IMR-90 (cell line): ENCODE measurements at regions not wholly inside any gene's neighbourhood (a gene's known extent, or its start where the extent isn't known, plus 50 kb on each side); places are given as distances from the start of the nearest gene placed in this dataset.

ENCODE experiments used
- ATAC-seq: fragments of 200-7000 bp; cut with Tn5 transposase; 2 replicates; pipeline ENCODE4 v1.9.1; 2020; ENCODE audit warnings: low read depth, mild to moderate bottlenecking, moderate library complexity
- BruUV-seq: library from RNA; stranded (reverse); fragments of 400-500 nt; replicated peaks from 2 replicates; lab custom pipeline; 2021; lab: Mats Ljungman, UMichigan
- CTCF ChIA-PET: fragments of 300-600 bp; formaldehyde crosslinking; extraction: SDS; loops from one replicate; lab custom pipeline; 2021; ENCODE audit warnings: antibody characterized with exemption; lab: Yijun Ruan, JAX
- POLR2A ChIA-PET: fragments of 300-600 bp; sonication (Branson Sonifier 250); formaldehyde crosslinking; loops from one replicate; lab custom pipeline; 2022; ENCODE audit warnings: antibody characterized with exemption; ENCODE audit not compliant: unreplicated experiment; lab: Charles Lee
- DNase-seq: peaks from one replicate; pipeline ENCODE4 v3.0.0; 2013
- H2AFZ ChIP-seq: replicated peaks from 2 replicates; pipeline ENCODE3; 2013; ENCODE audit warnings: low read length, mild to moderate bottlenecking; ENCODE audit not compliant: poor library complexity
- H2AK5ac ChIP-seq: 2 replicates; pipeline ENCODE4 v1.6.1; 2013; ENCODE audit warnings: low read depth, low read length, inconsistent platforms
- H2AK9ac ChIP-seq: replicated peaks from 2 replicates; pipeline ENCODE3; 2013; ENCODE audit warnings: mild to moderate bottlenecking, low read depth, low read length, moderate library complexity; ENCODE audit not compliant: poor library complexity
- H2BK120ac ChIP-seq: 2 replicates; pipeline ENCODE4 v1.6.1; 2013; ENCODE audit warnings: low read depth, low read length, inconsistent platforms
- H2BK15ac ChIP-seq: 3 replicates; pipeline ENCODE4 v1.6.1; 2013; ENCODE audit warnings: low read depth, low read length, inconsistent platforms
- H2BK20ac ChIP-seq: 2 replicates; pipeline ENCODE4 v1.6.1; 2013; ENCODE audit warnings: low read depth, mild to moderate bottlenecking, inconsistent platforms, low read length, moderate library complexity
- H2BK5ac ChIP-seq: 2 replicates; pipeline ENCODE4 v1.6.1; 2013; ENCODE audit warnings: mild to moderate bottlenecking, low read depth, low read length, inconsistent platforms; ENCODE audit not compliant: poor library complexity, severe bottlenecking
- H3K14ac ChIP-seq: replicated peaks from 2 replicates; pipeline ENCODE4 v1.6.1; 2013; ENCODE audit warnings: low read depth, low read length, inconsistent platforms
- H3K18ac ChIP-seq: 2 replicates; pipeline ENCODE4 v1.6.1; 2013; ENCODE audit warnings: low read depth, low read length, control low read depth
- H3K23ac ChIP-seq: 2 replicates; pipeline ENCODE4 v1.6.1; 2013; ENCODE audit warnings: low read depth, low read length, inconsistent platforms
- H3K27ac ChIP-seq: 2 replicates; pipeline ENCODE4 v1.5.1; 2013; ENCODE audit warnings: mild to moderate bottlenecking, control low read depth, low read length; ENCODE audit not compliant: insufficient read depth
- H3K27me3 ChIP-seq: 2 replicates; pipeline ENCODE4 v1.6.1; 2013; ENCODE audit warnings: low read length; ENCODE audit not compliant: control insufficient read depth, insufficient read depth
- H3K36me3 ChIP-seq: 2 replicates; pipeline ENCODE4 v1.6.1; 2013; ENCODE audit warnings: low read length, mixed read lengths; ENCODE audit not compliant: control insufficient read depth, insufficient read depth
- H3K4ac ChIP-seq: 2 replicates; pipeline ENCODE4 v1.6.1; 2013; ENCODE audit warnings: low read depth, low read length, inconsistent platforms
- H3K4me1 ChIP-seq: 2 replicates; pipeline ENCODE4 v1.6.1; 2013; ENCODE audit warnings: low read length, mixed read lengths; ENCODE audit not compliant: control insufficient read depth, insufficient read depth
- H3K4me2 ChIP-seq: 2 replicates; pipeline ENCODE4 v1.6.1; 2013; ENCODE audit warnings: low read depth, mild to moderate bottlenecking, control low read depth, low read length, moderate library complexity
- H3K4me3 ChIP-seq: 2 replicates; pipeline ENCODE4 v1.5.1; 2013; ENCODE audit warnings: low read depth, mild to moderate bottlenecking, control low read depth, low read length, moderate library complexity; ENCODE audit not compliant: insufficient read depth
- H3K56ac ChIP-seq: 2 replicates; pipeline ENCODE4 v1.6.1; 2013; ENCODE audit warnings: low read length, inconsistent platforms; ENCODE audit not compliant: insufficient read depth; ENCODE audit errors: extremely low read depth
- H3K79me1 ChIP-seq, 2 experiments: 2 replicates each; pipeline ENCODE4 v1.6.1; 2013; ENCODE audit warnings: low read length in 2 of 2, inconsistent platforms in 1 of 2, low read depth in 1 of 2
- H3K9ac ChIP-seq: 2 replicates; pipeline ENCODE4 v1.6.1; 2013; ENCODE audit warnings: low read depth, low read length, control low read depth
- H3K9me1 ChIP-seq: 2 replicates; pipeline ENCODE4 v1.6.1; 2013; ENCODE audit warnings: low read length, inconsistent platforms; ENCODE audit not compliant: insufficient read depth
- H3K9me3 ChIP-seq: 2 replicates; pipeline ENCODE4 v1.6.1; 2013; ENCODE audit warnings: low read length; ENCODE audit not compliant: control insufficient read depth, insufficient read depth
- H4K20me1 ChIP-seq: 2 replicates; pipeline ENCODE4 v1.6.1; 2013; ENCODE audit warnings: low read length, inconsistent platforms; ENCODE audit not compliant: insufficient read depth
- H4K5ac ChIP-seq: 2 replicates; pipeline ENCODE4 v1.6.1; 2013; ENCODE audit warnings: mild to moderate bottlenecking, low read depth, low read length, control low read depth
- H4K8ac ChIP-seq, 2 experiments: 2 replicates each; pipeline ENCODE4 v1.6.1; 2013; ENCODE audit warnings: low read depth in 2 of 2, low read length in 2 of 2, control low read depth in 1 of 2, inconsistent platforms in 1 of 2
- H4K91ac ChIP-seq: 2 replicates; pipeline ENCODE4 v1.6.1; 2013; ENCODE audit warnings: low read depth, low read length, inconsistent platforms; ENCODE audit not compliant: insufficient read depth
- BHLHE40 ChIP-seq: fragments of 150-350 bp; IDR thresholded peaks from 2 replicates; pipeline ENCODE4 v1.6.1; 2016; ENCODE audit warnings: mild to moderate bottlenecking, low read depth, low read length
- CHD1 ChIP-seq: IDR thresholded peaks from 2 replicates; pipeline ENCODE4 v1.6.1; 2012; ENCODE audit warnings: low read depth, low read length, improper control_type of control experiment
- ELK1 ChIP-seq: fragments of 150-350 bp; IDR thresholded peaks from 2 replicates; pipeline ENCODE4 v1.6.1; 2016; ENCODE audit warnings: low read depth, mild to moderate bottlenecking, low read length, moderate library complexity, borderline replicate concordance
- FOS ChIP-seq: fragments of 150-350 bp; IDR thresholded peaks from 2 replicates; pipeline ENCODE4 v1.6.1; 2016; ENCODE audit warnings: low read depth, low read length
- MAFK ChIP-seq: IDR thresholded peaks from 2 replicates; pipeline ENCODE4 v1.6.1; 2012; ENCODE audit warnings: low read depth, low read length, improper control_type of control experiment
- MAZ ChIP-seq: IDR thresholded peaks from 2 replicates; pipeline ENCODE4 v1.6.1; 2012; ENCODE audit warnings: low read depth, mild to moderate bottlenecking, low read length, improper control_type of control experiment, moderate library complexity, borderline replicate concordance
- MXI1 ChIP-seq: IDR thresholded peaks from 2 replicates; pipeline ENCODE4 v1.6.1; 2012; ENCODE audit warnings: low read depth, mild to moderate bottlenecking, low read length, moderate library complexity, borderline replicate concordance
- NFE2L2 ChIP-seq: fragments of 150-350 bp; IDR thresholded peaks from 2 replicates; pipeline ENCODE4 v1.6.1; 2016; ENCODE audit warnings: low read depth, mild to moderate bottlenecking, low read length
- POLR2A ChIP-seq: IDR thresholded peaks from 2 replicates; pipeline ENCODE4 v1.6.1; 2012; ENCODE audit warnings: mild to moderate bottlenecking, low read depth, low read length
- RAD21 ChIP-seq: IDR thresholded peaks from 2 replicates; pipeline ENCODE4 v1.6.1; 2012; ENCODE audit warnings: low read length, improper control_type of control experiment
- RCOR1 ChIP-seq: IDR thresholded peaks from 2 replicates; pipeline ENCODE4 v1.6.1; 2012; ENCODE audit warnings: mild to moderate bottlenecking, low read length, improper control_type of control experiment; ENCODE audit not compliant: insufficient replicate concordance
- RFX5 ChIP-seq: IDR thresholded peaks from 2 replicates; pipeline ENCODE4 v1.8.0; 2012; ENCODE audit warnings: low read depth, mild to moderate bottlenecking, low read length, moderate library complexity
- SMC3 ChIP-seq: fragments of 150-350 bp; IDR thresholded peaks from 2 replicates; pipeline ENCODE4 v1.6.1; 2016; ENCODE audit warnings: low read depth, mild to moderate bottlenecking, antibody characterized with exemption, low read length, moderate library complexity
- WGBS, 2 experiments: methylation state at CpG; one replicate each; pipeline versions ENCODE4 v1.1.5 to v1.1.7; 2013; ENCODE audit warnings: missing lambda C conversion rate in 2 of 2; ENCODE audit not compliant: insufficient read length in 1 of 2; ENCODE audit errors: extremely low coverage in 2 of 2; 5-methylcytosine and 5-hydroxymethylcytosine counted together
- dilution Hi-C: fragments of 300-500 bp; cut with HindIII; formaldehyde crosslinking; loops from one replicate; pipeline ENCODE4 v1.14.3; 2018; ENCODE audit warnings: low sequenced_read_pairs; ENCODE audit not compliant: unreplicated experiment
- in situ Hi-C: fragments of 300-500 bp; cut with MboI; formaldehyde crosslinking; loops from 3 replicates; pipeline ENCODE4 v1.14.3; 2019; ENCODE audit warnings: low sequenced_read_pairs, inconsistent platforms, mixed read lengths
- intact Hi-C: fragments of 100-400 bp; cut with micrococcal nuclease; formaldehyde crosslinking; loops from 2 replicates; pipeline ENCODE4 v1.10.0; 2022
- TF ChIP-seq, protein P1 (sequence below): conservative IDR thresholded peaks from 2 replicates; pipeline ENCODE4 v1.5.1; 2012; ENCODE audit warnings: mild to moderate bottlenecking, low read depth, low read length, improper control_type of control experiment
- TF ChIP-seq, protein P2 (sequence below): fragments of 150-350 bp; IDR thresholded peaks from 2 replicates; pipeline ENCODE4 v1.6.1; 2017; ENCODE audit warnings: mild to moderate bottlenecking, antibody characterized with exemption, low read length, low read depth

GRCh38 chr12:82182601-82183190, 175.5 kb downstream of the CCDC59 start:
- no peak overlapping the region for H3K23ac ChIP-seq
- no peak overlapping the region for H4K5ac ChIP-seq
- dilution Hi-C loops (no loop called here), in situ Hi-C loops (no loop called here), intact Hi-C loops (no loop called here)
- no peak overlapping the region for H3K4ac ChIP-seq
- H3K56ac ChIP-seq, result no peak overlapping the region
- TF ChIP-seq, protein P1, sequence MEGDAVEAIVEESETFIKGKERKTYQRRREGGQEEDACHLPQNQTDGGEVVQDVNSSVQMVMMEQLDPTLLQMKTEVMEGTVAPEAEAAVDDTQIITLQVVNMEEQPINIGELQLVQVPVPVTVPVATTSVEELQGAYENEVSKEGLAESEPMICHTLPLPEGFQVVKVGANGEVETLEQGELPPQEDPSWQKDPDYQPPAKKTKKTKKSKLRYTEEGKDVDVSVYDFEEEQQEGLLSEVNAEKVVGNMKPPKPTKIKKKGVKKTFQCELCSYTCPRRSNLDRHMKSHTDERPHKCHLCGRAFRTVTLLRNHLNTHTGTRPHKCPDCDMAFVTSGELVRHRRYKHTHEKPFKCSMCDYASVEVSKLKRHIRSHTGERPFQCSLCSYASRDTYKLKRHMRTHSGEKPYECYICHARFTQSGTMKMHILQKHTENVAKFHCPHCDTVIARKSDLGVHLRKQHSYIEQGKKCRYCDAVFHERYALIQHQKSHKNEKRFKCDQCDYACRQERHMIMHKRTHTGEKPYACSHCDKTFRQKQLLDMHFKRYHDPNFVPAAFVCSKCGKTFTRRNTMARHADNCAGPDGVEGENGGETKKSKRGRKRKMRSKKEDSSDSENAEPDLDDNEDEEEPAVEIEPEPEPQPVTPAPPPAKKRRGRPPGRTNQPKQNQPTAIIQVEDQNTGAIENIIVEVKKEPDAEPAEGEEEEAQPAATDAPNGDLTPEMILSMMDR, result no peak
- no peak for TF ChIP-seq MXI1
- TF ChIP-seq FOS, result no peak
- TF ChIP-seq MAFK, result no peak
- no peak for TF ChIP-seq RFX5
- no peak for TF ChIP-seq MAZ
- TF ChIP-seq POLR2A, result no peak
- TF ChIP-seq RAD21, result no peak
- no peak for TF ChIP-seq SMC3
- TF ChIP-seq BHLHE40, result no peak
- no peak for TF ChIP-seq NFE2L2
- TF ChIP-seq CHD1, result no peak
- no peak for TF ChIP-seq ELK1
- TF ChIP-seq, protein P2, sequence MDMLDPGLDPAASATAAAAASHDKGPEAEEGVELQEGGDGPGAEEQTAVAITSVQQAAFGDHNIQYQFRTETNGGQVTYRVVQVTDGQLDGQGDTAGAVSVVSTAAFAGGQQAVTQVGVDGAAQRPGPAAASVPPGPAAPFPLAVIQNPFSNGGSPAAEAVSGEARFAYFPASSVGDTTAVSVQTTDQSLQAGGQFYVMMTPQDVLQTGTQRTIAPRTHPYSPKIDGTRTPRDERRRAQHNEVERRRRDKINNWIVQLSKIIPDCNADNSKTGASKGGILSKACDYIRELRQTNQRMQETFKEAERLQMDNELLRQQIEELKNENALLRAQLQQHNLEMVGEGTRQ, result no peak
- TF ChIP-seq RCOR1, result no peak
- no peak overlapping the region for H2BK120ac ChIP-seq
- no peak overlapping the region for H4K91ac ChIP-seq
- no peaks in the 10 kb centered on the region for H3K4me1 ChIP-seq
- H2BK15ac ChIP-seq, result no peak overlapping the region
- H3K9ac ChIP-seq, result no peak overlapping the region
- no peaks in the 10 kb centered on the region for H3K36me3 ChIP-seq
- H3K14ac ChIP-seq, result no peak overlapping the region
- no peaks in the 10 kb centered on the region for H3K27me3 ChIP-seq
- H2AK9ac ChIP-seq, result no peak overlapping the region
- H3K79me1 ChIP-seq, result no peaks in the 10 kb centered on the region
- CTCF ChIA-PET, result no interaction called here
- no peak overlapping the region for H2BK20ac ChIP-seq
- no peak overlapping the region for H3K27ac ChIP-seq
- H3K4me3 ChIP-seq, result no peak overlapping the region
- no CpG with 5 or more reads among the region's 4 CpGs for WGBS, 2 experiments
- H3K4me2 ChIP-seq, result no peak overlapping the region
- no peak for ATAC-seq
- 0 out of 2 replicates have a peak, but pooled peaks cover 2% of the 10 kb centered on the region for H3K9me3 ChIP-seq
- no peak overlapping the region for H2AK5ac ChIP-seq
- no peak overlapping the region for H4K8ac ChIP-seq
- H4K20me1 ChIP-seq, result no peaks in the 10 kb centered on the region
- BruUV-seq, result no TSS peak
- no peak overlapping the region for H2AFZ ChIP-seq
- no peak for DNase-seq
- H2BK5ac ChIP-seq, result no peak overlapping the region
- no peak overlapping the region for H3K18ac ChIP-seq
- POLR2A ChIA-PET, result no interaction called here
- no peaks in the 10 kb centered on the region for H3K9me1 ChIP-seq
